GM19025 (cell line): ENCODE measurements at regions not wholly inside any gene's neighbourhood (a gene's known extent, or its start where the extent isn't known, plus 50 kb on each side); places are given as distances from the start of the nearest gene placed in this dataset.
A peak's percentile ranks its signal among the peaks of the same experiment; 100 is the strongest.

Experiments used
- ATAC-seq: cut with Tn5 transposase; IDR thresholded peaks from one replicate; pipeline ENCODE4 v1.9.1; 2021; ENCODE audit warnings: mild to moderate bottlenecking, low read depth, moderate library complexity; ENCODE audit not compliant: unreplicated experiment

- no peak for ATAC-seq
Observed at GRCh38 chr3:117480525-117480924, 770.9 kb downstream of the TUSC7 start.

GRCh38 chr3:117480972-117481371, 771.4 kb downstream of the TUSC7 start:
- ATAC-seq: no peak

GRCh38 chr3:117483839-117484238, 774.3 kb downstream of the TUSC7 start:
- no peak for ATAC-seq

GRCh38 chr3:117485841-117486240, 776.3 kb downstream of the TUSC7 start:
- peak; percentile 44 for ATAC-seq

GRCh38 chr3:117486719-117487716, 777.4 kb downstream of the TUSC7 start:
- ATAC-seq: peak; percentile 87

- ATAC-seq: no peak
Observed at GRCh38 chr3:117488983-117489382, 779.4 kb downstream of the TUSC7 start.

- ATAC-seq: no peak
Observed at GRCh38 chr3:117489663-117490079, 780.1 kb downstream of the TUSC7 start.

GRCh38 chr3:117490716-117491115, 781.1 kb downstream of the TUSC7 start:
- ATAC-seq: no peak

GRCh38 chr3:117495620-117496019, 786.0 kb downstream of the TUSC7 start:
- no peak for ATAC-seq

GRCh38 chr3:117499189-117499870, 789.8 kb downstream of the TUSC7 start:
- peak; percentile 93 for ATAC-seq

- ATAC-seq: no peak
Observed at GRCh38 chr3:117507958-117508357, 798.4 kb downstream of the TUSC7 start.

- ATAC-seq: no peak
Observed at GRCh38 chr3:117509858-117510257, 800.3 kb downstream of the TUSC7 start.

- no peak for ATAC-seq
Observed at GRCh38 chr3:117510396-117510795, 800.8 kb downstream of the TUSC7 start.

- ATAC-seq: no peak
Observed at GRCh38 chr3:117512975-117513374, 803.4 kb downstream of the TUSC7 start.

- no peak for ATAC-seq
Observed at GRCh38 chr3:117515309-117515708, 805.7 kb downstream of the TUSC7 start.

GRCh38 chr3:117518364-117518763, 808.8 kb downstream of the TUSC7 start:
- no peak for ATAC-seq

- ATAC-seq: no peak
Observed at GRCh38 chr3:117519776-117520175, 810.2 kb downstream of the TUSC7 start.

GRCh38 chr3:117520582-117520981, 811.0 kb downstream of the TUSC7 start:
- no peak for ATAC-seq

- ATAC-seq: no peak
Observed at GRCh38 chr3:117523418-117523817, 813.8 kb downstream of the TUSC7 start.

GRCh38 chr3:117524890-117525289, 815.3 kb downstream of the TUSC7 start:
- ATAC-seq: no peak

- no peak for ATAC-seq
Observed at GRCh38 chr3:117526470-117527079, 817.0 kb downstream of the TUSC7 start.
